Fibroblast of lung (primary cell): ENCODE measurements at regions not wholly inside any gene's neighbourhood (a gene's known extent, or its start where the extent isn't known, plus 50 kb on each side); places are given as distances from the start of the nearest gene placed in this dataset.

Experiments used
- DNase-seq, 2 donors: peaks; one replicate each; pipeline versions ENCODE4 v3.0.0 to v3.0.0-alpha.2; 2010; ENCODE audit warnings: low read depth in 2 of 2
- H2AFZ ChIP-seq: 2 replicates; pipeline ENCODE4 v1.5.1; 2012; ENCODE audit warnings: low read length, control low read depth, inconsistent platforms
- H3K27ac ChIP-seq: 2 replicates; pipeline ENCODE4 v1.5.1; 2011; ENCODE audit warnings: low read length, control low read depth; ENCODE audit not compliant: insufficient read depth
- H3K27me3 ChIP-seq: 2 replicates; pipeline ENCODE4 v1.5.1; 2011; ENCODE audit warnings: mild to moderate bottlenecking, low read length; ENCODE audit not compliant: control insufficient read depth, insufficient read depth
- H3K36me3 ChIP-seq: 2 replicates; pipeline ENCODE4 v1.5.1; 2011; ENCODE audit warnings: low read length; ENCODE audit not compliant: control insufficient read depth, insufficient read depth
- H3K4me1 ChIP-seq: 2 replicates; pipeline ENCODE4 v1.5.1; 2011; ENCODE audit warnings: low read length; ENCODE audit not compliant: control insufficient read depth, insufficient read depth; ENCODE audit errors: extremely low read depth
- H3K4me2 ChIP-seq: 2 replicates; pipeline ENCODE4 v1.5.1; 2011; ENCODE audit warnings: low read length, control low read depth; ENCODE audit not compliant: insufficient read depth; ENCODE audit errors: extremely low read depth
- H3K4me3 ChIP-seq, 4 experiments: fragments of 200-600 bp in 1 of 4; sonication (generic) in 1 of 4; replicated peaks in 1 of 4; 2 replicates each; pipeline ENCODE4 v1.5.1; 2011 to 2016; ENCODE audit warnings: low read length in 4 of 4, low read depth in 3 of 4, mild to moderate bottlenecking in 3 of 4, control low read depth in 2 of 4, inconsistent platforms in 1 of 4, mixed read lengths in 1 of 4; ENCODE audit not compliant: insufficient read depth in 1 of 4; ENCODE audit errors: control extremely low read depth in 1 of 4
- H3K79me2 ChIP-seq: 2 replicates; pipeline ENCODE4 v1.5.1; 2012; ENCODE audit warnings: mild to moderate bottlenecking, low read length, inconsistent platforms; ENCODE audit not compliant: control insufficient read depth, insufficient read depth
- H3K9ac ChIP-seq: 2 replicates; pipeline ENCODE4 v1.5.1; 2011; ENCODE audit warnings: mild to moderate bottlenecking, low read length, control low read depth; ENCODE audit not compliant: insufficient read depth
- H3K9me3 ChIP-seq: 2 replicates; pipeline ENCODE4 v1.5.1; 2012; ENCODE audit warnings: low read depth, low read length; ENCODE audit not compliant: control insufficient read depth, insufficient read depth
- H4K20me1 ChIP-seq: 2 replicates; pipeline ENCODE4 v1.5.1; 2011; ENCODE audit warnings: low read length; ENCODE audit not compliant: control insufficient read depth, insufficient read depth; ENCODE audit errors: extremely low read depth
- CTCF ChIP-seq, 2 donors: IDR thresholded peaks in 1 of 2; conservative IDR thresholded peaks in 1 of 2; 1 replicate in 1 of 2; 2 replicates in 1 of 2; pipeline ENCODE4 v1.5.1; 2011 to 2012; ENCODE audit warnings: low read length in 2 of 2, control low read depth in 1 of 2, inconsistent platforms in 1 of 2, low read depth in 1 of 2, mild to moderate bottlenecking in 1 of 2
- EZH2 ChIP-seq: IDR thresholded peaks from 2 replicates; pipeline ENCODE4 v1.5.1; 2012; ENCODE audit warnings: low read length, control low read depth, mild to moderate bottlenecking; ENCODE audit errors: missing control alignments

- Histone ChIP-seq H3K9ac (no peak overlapping the region), H3K9me3 (no peaks in the 10 kb centered on the region), H2AFZ (no peak overlapping the region), H3K36me3 (no peaks in the 10 kb centered on the region), H3K79me2 (no peaks in the 10 kb centered on the region), H3K4me3 (no peak overlapping the region), H4K20me1 (no peaks in the 10 kb centered on the region), H3K27me3 (no peaks in the 10 kb centered on the region), H3K27ac (no peak overlapping the region), H3K4me1 (no peaks in the 10 kb centered on the region), H3K4me2 (no peak overlapping the region)
- DNase-seq: no peak
- TF ChIP-seq EZH2 (no peak), CTCF (conservative IDR thresholded peaks at IDR 0.05 in 1 of 2, IDR thresholded peaks at IDR 0.05 in 1 of 2; ENCODE audit: low read depth in 1 of 2, low read length in 2 of 2) (no peak)
These were observed 458.2 kb upstream of the MDFIC2 start for GRCh38 chr3:70770650-70771049.

- Histone ChIP-seq H3K4me2 (no peak overlapping the region), H3K9me3 (no peaks in the 10 kb centered on the region), H3K27me3 (no peaks in the 10 kb centered on the region), H3K4me3 (no peak overlapping the region), H3K9ac (no peak overlapping the region), H2AFZ (no peak overlapping the region), H3K36me3 (no peaks in the 10 kb centered on the region), H3K27ac (no peak overlapping the region), H3K79me2 (no peaks in the 10 kb centered on the region), H4K20me1 (no peaks in the 10 kb centered on the region), H3K4me1 (no peaks in the 10 kb centered on the region)
- no peak for DNase-seq
- TF ChIP-seq EZH2: no peak
- no peak for TF ChIP-seq CTCF (conservative IDR thresholded peaks at IDR 0.05 in 1 of 2, IDR thresholded peaks at IDR 0.05 in 1 of 2; ENCODE audit: low read depth in 1 of 2, low read length in 2 of 2)
These were observed 453.9 kb upstream of the MDFIC2 start for GRCh38 chr3:70766301-70766700.

DNA sequence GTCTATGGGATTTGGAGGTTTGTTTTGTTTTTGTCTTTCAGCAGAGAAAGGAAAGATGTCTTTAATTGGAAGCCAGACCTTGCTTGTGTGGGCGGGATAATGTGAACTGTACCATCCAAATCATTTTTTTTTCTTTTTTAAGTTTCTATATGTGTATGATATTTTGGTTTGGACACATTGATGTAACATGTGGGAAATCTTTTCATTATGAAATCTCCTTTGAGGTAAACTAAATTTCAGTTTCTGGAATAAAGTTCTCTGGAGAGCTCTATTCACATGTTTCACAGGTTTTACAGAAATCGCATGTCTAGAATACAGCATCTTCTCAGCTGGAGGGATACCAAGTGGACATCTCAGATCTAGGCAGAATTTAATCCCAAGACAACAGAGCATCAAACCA lies 451.5 kb upstream of the MDFIC2 start:
- Histone ChIP-seq H3K4me3 (no peak overlapping the region), H3K27me3 (no peaks in the 10 kb centered on the region)

More for the DNA sequence above, 451.5 kb upstream of the MDFIC2 start:
- Histone ChIP-seq H3K36me3 (no peaks in the 10 kb centered on the region), H3K79me2 (no peaks in the 10 kb centered on the region), H4K20me1 (no peaks in the 10 kb centered on the region), H3K27ac (no peak overlapping the region), H3K9me3 (no peaks in the 10 kb centered on the region), H2AFZ (no peak overlapping the region), H3K4me1 (no peaks in the 10 kb centered on the region), H3K9ac (no peak overlapping the region), H3K4me2 (no peak overlapping the region)
- no peak for DNase-seq
- TF ChIP-seq EZH2 (no peak), CTCF (conservative IDR thresholded peaks at IDR 0.05 in 1 of 2, IDR thresholded peaks at IDR 0.05 in 1 of 2; ENCODE audit: low read depth in 1 of 2, low read length in 2 of 2) (no peak)
